ENCODE measurements at regions not wholly inside any gene's neighbourhood (a gene's known extent, or its start where the extent isn't known, plus 50 kb on each side); places are given as distances from the start of the nearest gene placed in this dataset.

GRCh38 chr3:116566478-116566960 is 121.2 kb upstream of the LSAMP start (continued):
- TF ChIP-seq ZBTB40 (IDR thresholded peaks at IDR 0.05; ENCODE audit: borderline replicate concordance) (no peak), ZBTB11 (CRISPR knock-in tag; IDR thresholded peaks at IDR 0.05) (no peak), RUNX3 (IDR thresholded peaks at IDR 0.05; ENCODE audit: low read length) (no peak), TAF1 (IDR thresholded peaks at IDR 0.05; ENCODE audit: borderline replicate concordance, low read depth, low read length) (no peak), NFXL1 (IDR thresholded peaks at IDR 0.05; ENCODE audit: borderline replicate concordance) (no peak), IKZF2 (IDR thresholded peaks at IDR 0.05) (no peak), TCF7 (IDR thresholded peaks at IDR 0.05; ENCODE audit: borderline replicate concordance) (no peak), STAT3 (IDR thresholded peaks at IDR 0.05; ENCODE audit: low read depth, low read length) (no peak), IRF4 (IDR thresholded peaks at IDR 0.05; ENCODE audit: low read depth, low read length) (no peak), ESRRA (IDR thresholded peaks at IDR 0.05; ENCODE audit: low read length) (no peak), SMAD1 (IDR thresholded peaks at IDR 0.05; ENCODE audit: low read depth, partially characterized antibody) (no peak), TARDBP (IDR thresholded peaks at IDR 0.05; ENCODE audit: borderline replicate concordance) (no peak), RFX5 (IDR thresholded peaks at IDR 0.05; ENCODE audit: low read depth, low read length) (no peak)

All from GM12878 (cell line).